K562 (cell line): ENCODE measurements at regions not wholly inside any gene's neighbourhood (a gene's known extent, or its start where the extent isn't known, plus 50 kb on each side); places are given as distances from the start of the nearest gene placed in this dataset.

Source experiments
- EGR1 ChIP-seq: fragments of 450-650 bp; conservative IDR thresholded peaks from 2 replicates; pipeline ENCODE4 v1.6.1; 2017; ENCODE audit warnings: mild to moderate bottlenecking
- GABPB1 ChIP-seq: sonication (generic); formaldehyde crosslinking; IDR thresholded peaks from 2 replicates; pipeline ENCODE4 v1.8.0; 2022; ENCODE audit warnings: mild to moderate bottlenecking, missing genetic modification reagents
- HDAC6 ChIP-seq: IDR thresholded peaks from 2 replicates; pipeline ENCODE4 v1.6.1; 2012; ENCODE audit warnings: low read depth, mild to moderate bottlenecking, control low read depth, inconsistent platforms, low read length, moderate library complexity
- MYC ChIP-seq, 2 experiments: fragments of 250-450 bp in 1 of 2; sonication (Bioruptor Pico) in 1 of 2; IDR thresholded peaks; 2 replicates each; pipeline versions ENCODE4 v1.5.1 to v1.6.1; 2012 to 2021; ENCODE audit warnings: low read depth in 2 of 2, borderline replicate concordance in 1 of 2, improper control_type of control experiment in 1 of 2, low read length in 1 of 2, mild to moderate bottlenecking in 1 of 2, moderate library complexity in 1 of 2
- POLR2A ChIP-seq: fragments of 450-650 bp; conservative IDR thresholded peaks from 2 replicates; pipeline ENCODE4 v1.6.1; 2016
- ZBTB33 ChIP-seq: sonication (generic); formaldehyde crosslinking; IDR thresholded peaks from 2 replicates; pipeline ENCODE4 v1.8.1; 2023; ENCODE audit warnings: mild to moderate bottlenecking, missing genetic modification reagents

GRCh38 chr4:181645489-181645888 is 597.7 kb upstream of the TENM3 start:
- TF ChIP-seq MYC (IDR thresholded peaks at IDR 0.05; ENCODE audit: low read depth, low read length) (no peak), MYC (CRISPR knock-in tag; IDR thresholded peaks at IDR 0.05; ENCODE audit: borderline replicate concordance, low read depth) (no peak), ZBTB33 (no peak), HDAC6 (no peak), POLR2A (no peak), GABPB1 (no peak), EGR1 (no peak)
